Upper lobe of left lung (tissue), 6 donors: ENCODE measurements at regions not wholly inside any gene's neighbourhood (a gene's known extent, or its start where the extent isn't known, plus 50 kb on each side); places are given as distances from the start of the nearest gene placed in this dataset.

Experiments
- ATAC-seq, 2 donors: fragments of 200-7000 bp; cut with Tn5 transposase; one replicate each; pipeline ENCODE4 v1.9.1; 2022; ENCODE audit warnings: mild to moderate bottlenecking in 2 of 2, moderate library complexity in 2 of 2; ENCODE audit not compliant: low FRiP score in 2 of 2
- DNase-seq, 2 donors: peaks; one replicate each; pipeline ENCODE4 v3.0.0-alpha.2; 2019 to 2020
- H3K27ac ChIP-seq, 4 donors: fragments of 200-600 bp; sonication (generic); one replicate each; pipeline ENCODE4 v1.5.1; 2016 to 2019
- H3K27me3 ChIP-seq, 4 donors: fragments of 200-600 bp; sonication (generic); one replicate each; pipeline ENCODE4 v1.5.1; 2017 to 2019
- H3K36me3 ChIP-seq, 4 donors: fragments of 200-600 bp; sonication (generic); one replicate each; pipeline ENCODE4 v1.5.1; 2016 to 2019
- H3K4me1 ChIP-seq, 4 donors: fragments of 200-600 bp; sonication (generic); one replicate each; pipeline ENCODE4 v1.5.1; 2018 to 2019
- H3K4me3 ChIP-seq, 4 donors: fragments of 200-600 bp; sonication (generic); one replicate each; pipeline ENCODE4 v1.5.1; 2017 to 2019; ENCODE audit warnings: mild to moderate bottlenecking in 2 of 4, moderate library complexity in 1 of 4
- H3K9me3 ChIP-seq, 4 donors: fragments of 200-600 bp; sonication (generic); one replicate each; pipeline ENCODE4 v1.5.1; 2018 to 2019
- CTCF ChIP-seq, 6 experiments: fragments of 450-650 bp in 4 of 6; fragments of 200-600 bp in 2 of 6; sonication (generic) in 2 of 6; IDR thresholded peaks; one replicate each; pipeline ENCODE4 v1.5.1; 2016 to 2019; ENCODE audit warnings: antibody characterized with exemption in 6 of 6
- EP300 ChIP-seq, 4 donors: sonication (generic); formaldehyde crosslinking; IDR thresholded peaks; one replicate each; pipeline ENCODE4 v1.5.1; 2017; ENCODE audit warnings: antibody characterized with exemption in 4 of 4, control low read depth in 2 of 4
- POLR2A ChIP-seq, 4 donors: fragments of 450-650 bp; IDR thresholded peaks; one replicate each; pipeline ENCODE4 v1.5.1; 2016 to 2017; ENCODE audit warnings: antibody characterized with exemption in 4 of 4, mild to moderate bottlenecking in 2 of 4
- POLR2AphosphoS5 ChIP-seq, 2 donors: sonication (generic); formaldehyde crosslinking; IDR thresholded peaks; one replicate each; pipeline ENCODE4 v1.5.1; 2017; ENCODE audit warnings: antibody characterized with exemption in 2 of 2
- WGBS, 2 donors: methylation state at CpG; one replicate each; pipeline ENCODE4 v1.1.5; 2017 to 2018; 5-methylcytosine and 5-hydroxymethylcytosine counted together
- donor health status: DM: no; HTN: no; CAD: no; lungs with moderate emphysema.
- donor health status: DM: no; HTN: yes; CAD: no; lungs with severe emphysema.

GRCh38 chr9:95729046-95729445, 146.4 kb upstream of the ERCC6L2 start:
- H3K9me3 ChIP-seq, result no peaks in the 10 kb centered on the region
- TF ChIP-seq CTCF (IDR thresholded peaks at IDR 0.05) (no peak), EP300 (IDR thresholded peaks at IDR 0.05) (no peak), POLR2AphosphoS5 (IDR thresholded peaks at IDR 0.05) (no peak), POLR2A (IDR thresholded peaks at IDR 0.05) (no peak)
- peak in 1 of 2 donors; percentile 76 for DNase-seq
- no peak overlapping the region for H3K4me3 ChIP-seq
- H3K4me1 ChIP-seq, result peaks cover 0 to 5% (median under 1%) of the 10 kb centered on the region in 4 donors
- H3K27ac ChIP-seq, result no peak overlapping the region
- no peaks in the 10 kb centered on the region for H3K36me3 ChIP-seq
- peak; percentile 7 to 58 for ATAC-seq
- H3K27me3 ChIP-seq, result no peaks in the 10 kb centered on the region
- 93 to 96% methylated on average over 18 to 20 of the region's 34 CpGs for WGBS, 2 donors

- Histone ChIP-seq H3K4me1 (peaks cover 0 to 3% (median 0%) of the 10 kb centered on the region in 4 donors), H3K27me3 (no peaks in the 10 kb centered on the region), H3K9me3 (no peaks in the 10 kb centered on the region), H3K36me3 (no peaks in the 10 kb centered on the region), H3K27ac (no peak overlapping the region), H3K4me3 (no peak overlapping the region)
- 75 to 83% methylated on average over 7 of the region's 7 CpGs for WGBS, 2 donors
- ATAC-seq, result no peak
- no peak for TF ChIP-seq POLR2A (IDR thresholded peaks at IDR 0.05)
- no peak for TF ChIP-seq CTCF (IDR thresholded peaks at IDR 0.05)
- no peak for TF ChIP-seq EP300 (IDR thresholded peaks at IDR 0.05)
- no peak for TF ChIP-seq POLR2AphosphoS5 (IDR thresholded peaks at IDR 0.05)
- DNase-seq, result no peak
These were observed 147.5 kb upstream of the ERCC6L2 start for GRCh38 chr9:95727947-95728520.

GRCh38 chr9:95726756-95727155, 148.7 kb upstream of the ERCC6L2 start:
- TF ChIP-seq EP300 (IDR thresholded peaks at IDR 0.05), result no peak
- TF ChIP-seq CTCF (IDR thresholded peaks at IDR 0.05), result peak; percentile 44 to 59 (median 55)
- Histone ChIP-seq H3K9me3 (no peaks in the 10 kb centered on the region), H3K27me3 (no peaks in the 10 kb centered on the region), H3K4me1 (no peaks in the 10 kb centered on the region), H3K4me3 (no peak overlapping the region), H3K36me3 (no peaks in the 10 kb centered on the region), H3K27ac (no peak overlapping the region)
- peak in 1 of 2 donors; percentile 75 for ATAC-seq
- DNase-seq, result no peak
- 56 to 62% methylated on average over 2 of the region's 2 CpGs for WGBS, 2 donors

GRCh38 chr9:95725045-95725444, 150.4 kb upstream of the ERCC6L2 start:
- Histone ChIP-seq H3K4me3 (no peak overlapping the region), H3K9me3 (no peaks in the 10 kb centered on the region), H3K36me3 (no peaks in the 10 kb centered on the region), H3K4me1 (no peaks in the 10 kb centered on the region), H3K27me3 (no peaks in the 10 kb centered on the region), H3K27ac (no peak overlapping the region)
- TF ChIP-seq CTCF (IDR thresholded peaks at IDR 0.05) (no peak), POLR2A (IDR thresholded peaks at IDR 0.05) (no peak), POLR2AphosphoS5 (IDR thresholded peaks at IDR 0.05) (no peak), EP300 (IDR thresholded peaks at IDR 0.05) (no peak)
- 65 to 76% methylated on average over 4 of the region's 4 CpGs for WGBS, 2 donors
- peak in 1 of 2 donors; percentile 54 for ATAC-seq
- DNase-seq, result no peak

GRCh38 chr9:95724253-95724991, 151.1 kb upstream of the ERCC6L2 start:
- ATAC-seq (no peak), DNase-seq (no peak)
- Histone ChIP-seq H3K27ac (no peak overlapping the region), H3K36me3 (no peaks in the 10 kb centered on the region), H3K4me3 (no peak overlapping the region), H3K27me3 (no peaks in the 10 kb centered on the region), H3K9me3 (no peaks in the 10 kb centered on the region), H3K4me1 (no peaks in the 10 kb centered on the region)
- TF ChIP-seq POLR2AphosphoS5 (IDR thresholded peaks at IDR 0.05) (no peak), EP300 (IDR thresholded peaks at IDR 0.05) (no peak), CTCF (IDR thresholded peaks at IDR 0.05) (no peak), POLR2A (IDR thresholded peaks at IDR 0.05) (no peak)
- 61% methylated on average over 7 of the region's 7 CpGs for WGBS, 2 donors
